ENCODE measurements at regions not wholly inside any gene's neighbourhood (a gene's known extent, or its start where the extent isn't known, plus 50 kb on each side); places are given as distances from the start of the nearest gene placed in this dataset.

GRCh38 chr16:49930841-49931240 lies 74.9 kb upstream of the ZNF423 start:
- intact Hi-C loops (cut with DNase I): no loop called here
- TF ChIP-seq CTCF (IDR thresholded peaks at IDR 0.05): no peak
- Histone ChIP-seq H3K27me3 (no peaks in the 10 kb centered on the region), H3K9ac (ENCODE audit: low read depth in 2 of 2, low read length in 2 of 2) (no peak overlapping the region), H3K27ac (no peak overlapping the region), H3K4me3 (no peak overlapping the region), H3K9me3 (no peaks in the 10 kb centered on the region), H3K4me1 (no peaks in the 10 kb centered on the region), H3K36me3 (no peaks in the 10 kb centered on the region)
- no peak for DNase-seq

DNA sequence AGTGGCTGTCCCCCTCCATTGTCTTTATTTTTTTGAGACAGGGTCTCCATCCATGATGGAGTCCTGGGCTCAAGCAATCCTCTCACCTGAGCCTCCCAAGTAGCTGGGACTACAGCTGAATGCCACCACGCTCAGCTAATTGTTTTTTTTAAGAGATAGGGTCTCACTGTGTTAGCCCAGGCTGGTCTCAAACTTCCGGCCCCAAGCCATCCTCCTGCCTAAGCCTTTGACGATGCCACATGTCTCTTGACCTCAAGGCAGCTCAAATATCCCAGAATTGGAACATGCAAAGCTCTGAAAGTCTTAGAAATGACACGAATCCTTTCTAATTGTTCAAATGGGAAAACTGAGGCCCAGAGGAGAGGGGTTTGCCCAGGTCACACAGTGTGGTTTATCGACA lies 75.4 kb upstream of the ZNF423 start:
- no peak overlapping the region for H3K4me3 ChIP-seq
- H3K9ac ChIP-seq (ENCODE audit: low read depth in 2 of 2, low read length in 2 of 2): no peak overlapping the region
- H3K4me1 ChIP-seq: no peaks in the 10 kb centered on the region
- H3K9me3 ChIP-seq: no peaks in the 10 kb centered on the region
- H3K36me3 ChIP-seq: no peaks in the 10 kb centered on the region
- intact Hi-C loops (cut with DNase I): no loop called here
- H3K27me3 ChIP-seq: no peaks in the 10 kb centered on the region
- TF ChIP-seq CTCF (IDR thresholded peaks at IDR 0.05): no peak
- no peak for DNase-seq
- no peak overlapping the region for H3K27ac ChIP-seq

DNA sequence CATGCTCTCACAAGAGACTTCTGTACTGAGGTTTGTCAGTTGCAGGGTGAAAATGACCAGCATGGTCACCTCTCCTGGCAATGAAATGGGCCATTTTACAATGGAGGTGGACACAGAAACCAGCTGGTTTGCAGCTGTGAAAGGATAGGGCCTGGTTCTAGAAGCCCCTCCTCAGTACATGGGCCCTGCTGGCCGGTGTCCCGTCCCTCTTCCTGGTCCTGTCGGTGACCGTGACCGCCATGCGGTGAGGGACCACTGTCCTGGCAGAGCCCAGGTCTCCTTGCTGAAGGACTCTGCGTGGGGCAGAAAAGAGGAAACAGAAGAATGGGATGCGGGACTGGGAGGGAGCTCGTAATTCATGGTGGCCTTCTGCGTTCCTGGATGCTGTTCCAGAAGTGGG lies 76.0 kb upstream of the ZNF423 start:
- H3K9me3 ChIP-seq: no peaks in the 10 kb centered on the region
- H3K27ac ChIP-seq: no peak overlapping the region
- no peaks in the 10 kb centered on the region for H3K36me3 ChIP-seq
- no peak overlapping the region for H3K4me3 ChIP-seq
- intact Hi-C loops (cut with DNase I): no loop called here
- no peaks in the 10 kb centered on the region for H3K27me3 ChIP-seq
- no peak overlapping the region for H3K9ac ChIP-seq (ENCODE audit: low read depth in 2 of 2, low read length in 2 of 2)
- no peaks in the 10 kb centered on the region for H3K4me1 ChIP-seq
- no peak for DNase-seq
- no peak for TF ChIP-seq CTCF (IDR thresholded peaks at IDR 0.05)

- no peaks in the 10 kb centered on the region for H3K36me3 ChIP-seq
- TF ChIP-seq CTCF (IDR thresholded peaks at IDR 0.05): no peak
- no peaks in the 10 kb centered on the region for H3K27me3 ChIP-seq
- no peaks in the 10 kb centered on the region for H3K4me1 ChIP-seq
- H3K9ac ChIP-seq (ENCODE audit: low read depth in 2 of 2, low read length in 2 of 2): no peak overlapping the region
- intact Hi-C loops (cut with DNase I): no loop called here
- no peak overlapping the region for H3K4me3 ChIP-seq
- DNase-seq: no peak
- H3K9me3 ChIP-seq: no peaks in the 10 kb centered on the region
- no peak overlapping the region for H3K27ac ChIP-seq
These were observed 76.5 kb upstream of the ZNF423 start for GRCh38 chr16:49932434-49932833.

DNA sequence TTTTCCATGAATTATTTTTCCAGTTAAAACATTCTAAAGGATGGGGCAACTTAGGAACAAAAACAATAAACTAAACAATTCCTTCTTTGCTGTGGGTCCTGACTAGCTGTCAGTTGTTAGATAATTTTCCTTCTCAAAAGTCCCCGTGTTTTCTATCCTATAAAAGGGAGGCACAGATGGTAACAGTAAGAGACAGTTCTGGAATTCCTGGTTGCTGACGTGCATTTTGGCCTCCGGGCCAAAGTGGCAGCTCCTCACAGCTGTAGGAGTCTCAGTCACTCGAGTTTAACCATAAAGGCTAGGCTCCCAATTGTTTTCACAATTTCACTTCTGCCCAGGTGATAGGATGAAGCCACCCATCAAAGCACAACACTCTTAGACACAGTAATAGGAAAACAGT lies 77.0 kb upstream of the ZNF423 start:
- H3K4me1 ChIP-seq: no peaks in the 10 kb centered on the region
- DNase-seq: no peak
- no peaks in the 10 kb centered on the region for H3K27me3 ChIP-seq
- H3K36me3 ChIP-seq: no peaks in the 10 kb centered on the region
- no peak overlapping the region for H3K27ac ChIP-seq
- no peak overlapping the region for H3K9ac ChIP-seq (ENCODE audit: low read depth in 2 of 2, low read length in 2 of 2)
- intact Hi-C loops (cut with DNase I): no loop called here
- TF ChIP-seq CTCF (IDR thresholded peaks at IDR 0.05): no peak
- H3K9me3 ChIP-seq: no peaks in the 10 kb centered on the region
- no peak overlapping the region for H3K4me3 ChIP-seq

DNA sequence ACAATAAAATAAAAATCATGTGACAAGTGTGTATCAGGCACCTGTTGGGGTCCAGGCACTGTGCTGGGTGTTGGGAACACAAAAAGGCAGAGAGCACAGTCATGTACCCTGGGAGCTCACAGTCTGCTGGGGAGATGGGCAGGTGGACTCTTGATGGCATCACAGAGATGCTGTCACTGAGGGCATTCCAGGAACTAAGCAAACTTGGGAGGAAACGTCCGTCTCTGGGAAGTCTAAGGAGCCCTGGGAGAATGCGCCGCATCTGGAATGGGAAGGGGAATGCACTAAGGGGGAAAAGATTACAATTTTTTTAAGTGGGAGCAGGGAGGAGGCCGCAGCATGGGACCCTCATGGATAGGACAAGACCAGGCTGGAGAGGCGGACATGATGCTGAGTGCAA lies 80.9 kb upstream of the ZNF423 start:
- no peaks in the 10 kb centered on the region for H3K36me3 ChIP-seq
- H3K4me1 ChIP-seq: no peaks in the 10 kb centered on the region
- no peak overlapping the region for H3K9ac ChIP-seq (ENCODE audit: low read depth in 2 of 2, low read length in 2 of 2)
- no peak for DNase-seq
- intact Hi-C loops (cut with DNase I): no loop called here
- no peak for TF ChIP-seq CTCF (IDR thresholded peaks at IDR 0.05)
- H3K9me3 ChIP-seq: no peaks in the 10 kb centered on the region
- H3K27me3 ChIP-seq: no peaks in the 10 kb centered on the region
- H3K27ac ChIP-seq: no peak overlapping the region
- no peak overlapping the region for H3K4me3 ChIP-seq
